Common myeloid progenitor, CD34-positive (primary cell): ENCODE measurements at regions not wholly inside any gene's neighbourhood (a gene's known extent, or its start where the extent isn't known, plus 50 kb on each side); places are given as distances from the start of the nearest gene placed in this dataset.

Source experiments
- CTCF ChIA-PET: fragments of 350-600 bp; sonication (Branson Sonifier 250); formaldehyde crosslinking; loops from one replicate; lab custom pipeline; 2021; ENCODE audit warnings: antibody characterized with exemption; lab: Charles Lee
- POLR2A ChIA-PET: fragments of 350-600 bp; sonication (Branson Sonifier 250); formaldehyde crosslinking; loops from one replicate; lab custom pipeline; 2021; ENCODE audit warnings: antibody characterized with exemption; lab: Charles Lee
- DNase-seq, 3 donors: peaks; one replicate each; pipeline versions ENCODE4 v3.0.0 to v3.0.0-alpha.2; 2013
- H3K27ac ChIP-seq, 2 experiments: 1 replicate in 1 of 2; 2 replicates in 1 of 2; pipeline ENCODE4 v1.7.0; 2013; ENCODE audit warnings: inconsistent platforms in 2 of 2, low read length in 2 of 2, mild to moderate bottlenecking in 2 of 2, low read depth in 1 of 2, moderate library complexity in 1 of 2; ENCODE audit not compliant: severe bottlenecking in 2 of 2, insufficient read depth in 1 of 2, poor library complexity in 1 of 2
- H3K27me3 ChIP-seq, 5 experiments: replicated peaks in 2 of 5; 1 replicate in 3 of 5; 2 replicates in 2 of 5; pipeline versions ENCODE4 v1.6.1 to v1.7.0; 2013; ENCODE audit warnings: low read length in 4 of 5, mild to moderate bottlenecking in 2 of 5, moderate library complexity in 2 of 5, inconsistent platforms in 1 of 5; ENCODE audit not compliant: insufficient read depth in 5 of 5, control insufficient read depth in 4 of 5
- H3K36me3 ChIP-seq, 4 experiments: 1 replicate in 2 of 4; 2 replicates in 2 of 4; pipeline versions ENCODE4 v1.6.1 to v1.7.0; 2013; ENCODE audit warnings: low read length in 3 of 4, control low read depth in 1 of 4, mild to moderate bottlenecking in 1 of 4; ENCODE audit not compliant: control insufficient read depth in 4 of 4, insufficient read depth in 4 of 4
- H3K4me1 ChIP-seq, 4 experiments: 1 replicate in 3 of 4; 2 replicates in 1 of 4; pipeline versions ENCODE4 v1.6.1 to v1.7.1; 2013; ENCODE audit warnings: low read length in 3 of 4, mild to moderate bottlenecking in 3 of 4, control low read depth in 1 of 4, inconsistent platforms in 1 of 4, moderate library complexity in 1 of 4; ENCODE audit not compliant: control insufficient read depth in 4 of 4, insufficient read depth in 4 of 4; ENCODE audit errors: control extremely low read depth in 1 of 4
- H3K4me3 ChIP-seq, 7 experiments: 1 replicate in 4 of 7; 2 replicates in 3 of 7; pipeline versions ENCODE4 v1.5.1 to v1.7.0; 2013; ENCODE audit warnings: mild to moderate bottlenecking in 7 of 7, low read length in 6 of 7, moderate library complexity in 6 of 7, inconsistent platforms in 2 of 7, low read depth in 2 of 7, control low read depth in 1 of 7; ENCODE audit not compliant: insufficient read depth in 4 of 7, control insufficient read depth in 1 of 7; ENCODE audit errors: extremely low read depth in 1 of 7
- H3K9me3 ChIP-seq, 5 experiments: 1 replicate in 4 of 5; 2 replicates in 1 of 5; pipeline versions ENCODE4 v1.6.1 to v1.7.1; 2013; ENCODE audit warnings: low read length in 4 of 5, mild to moderate bottlenecking in 2 of 5, inconsistent platforms in 1 of 5, low read depth in 1 of 5, moderate library complexity in 1 of 5; ENCODE audit not compliant: control insufficient read depth in 4 of 5, insufficient read depth in 2 of 5; ENCODE audit errors: control extremely low read depth in 1 of 5
- WGBS: methylation state at CpG from one replicate; pipeline ENCODE4 v1.1.5; 2013; ENCODE audit not compliant: insufficient coverage; 5-methylcytosine and 5-hydroxymethylcytosine counted together

GRCh38 chr2:163302141-163302540 lies 433.7 kb downstream of the FIGN start:
- POLR2A ChIA-PET, result no interaction called here

GRCh38 chr2:163291790-163292189 lies 444.0 kb downstream of the FIGN start:
- Histone ChIP-seq H3K4me1 (no peaks in the 10 kb centered on the region), H3K27me3 (no peaks in the 10 kb centered on the region), H3K27ac (no peak overlapping the region), H3K36me3 (no peaks in the 10 kb centered on the region), H3K4me3 (no peak overlapping the region), H3K9me3 (no peaks in the 10 kb centered on the region)
- 80% methylated on average over 1 of the region's 6 CpGs for WGBS
- ChIA-PET POLR2A (no interaction called here), CTCF (no interaction called here)
- DNase-seq, result no peak

More at GRCh38 chr2:163302141-163302540, 433.7 kb downstream of the FIGN start:
- Histone ChIP-seq H3K27me3 (no peaks in the 10 kb centered on the region), H3K4me3 (no peak overlapping the region), H3K27ac (no peak overlapping the region), H3K36me3 (no peaks in the 10 kb centered on the region), H3K4me1 (no peaks in the 10 kb centered on the region), H3K9me3 (no peaks in the 10 kb centered on the region)
- WGBS, result no CpG with 5 or more reads among the region's 1 CpG
- CTCF ChIA-PET, result no interaction called here
- no peak for DNase-seq

GRCh38 chr2:163281717-163282116 lies 443.1 kb upstream of the KCNH7 start:
- H3K4me1 ChIP-seq, result no peaks in the 10 kb centered on the region
- ChIA-PET CTCF (no interaction called here), POLR2A (no interaction called here)
- no peaks in the 10 kb centered on the region for H3K36me3 ChIP-seq
- no peaks in the 10 kb centered on the region for H3K27me3 ChIP-seq
- H3K27ac ChIP-seq, result no peak overlapping the region
- H3K4me3 ChIP-seq, result no peak overlapping the region
- no peaks in the 10 kb centered on the region for H3K9me3 ChIP-seq
- no CpG with 5 or more reads among the region's 2 CpGs for WGBS
- no peak for DNase-seq

GRCh38 chr2:163269374-163270021 lies 430.9 kb upstream of the KCNH7 start:
- POLR2A ChIA-PET, result no interaction called here
- Histone ChIP-seq H3K4me1 (no peaks in the 10 kb centered on the region), H3K27ac (no peak overlapping the region), H3K9me3 (peaks cover 0 to 13% (median 0%) of the 10 kb centered on the region in 5 experiments), H3K4me3 (no peak overlapping the region), H3K27me3 (no peaks in the 10 kb centered on the region), H3K36me3 (no peaks in the 10 kb centered on the region)
- CTCF ChIA-PET, result no interaction called here
- WGBS, result 100% methylated on average over 1 of the region's 9 CpGs
- DNase-seq, result no peak

GRCh38 chr2:163266772-163267171 lies 428.2 kb upstream of the KCNH7 start:
- no peak for DNase-seq
- Histone ChIP-seq H3K36me3 (no peaks in the 10 kb centered on the region), H3K9me3 (no peaks in the 10 kb centered on the region), H3K4me1 (no peaks in the 10 kb centered on the region), H3K27ac (no peak overlapping the region), H3K4me3 (no peak overlapping the region), H3K27me3 (no peaks in the 10 kb centered on the region)
- ChIA-PET POLR2A (no interaction called here), CTCF (no interaction called here)
- no CpG with 5 or more reads among the region's 1 CpG for WGBS

- Histone ChIP-seq H3K27ac (no peak overlapping the region), H3K4me3 (no peak overlapping the region), H3K4me1 (no peaks in the 10 kb centered on the region), H3K27me3 (no peaks in the 10 kb centered on the region), H3K9me3 (no peaks in the 10 kb centered on the region), H3K36me3 (no peaks in the 10 kb centered on the region)
- ChIA-PET POLR2A (no interaction called here), CTCF (no interaction called here)
- no peak for DNase-seq
Measured at GRCh38 chr2:163265562-163265961, 427.0 kb upstream of the KCNH7 start.

- H3K27me3 ChIP-seq, result no peaks in the 10 kb centered on the region
- CTCF ChIA-PET, result no interaction called here
- POLR2A ChIA-PET, result no interaction called here
- no CpG with 5 or more reads among the region's 1 CpG for WGBS
- H3K36me3 ChIP-seq, result no peaks in the 10 kb centered on the region
- no peaks in the 10 kb centered on the region for H3K4me1 ChIP-seq
- H3K9me3 ChIP-seq, result no peaks in the 10 kb centered on the region
- DNase-seq, result no peak
- no peak overlapping the region for H3K27ac ChIP-seq
- no peak overlapping the region for H3K4me3 ChIP-seq
Measured at GRCh38 chr2:163264341-163264740, 425.8 kb upstream of the KCNH7 start.
